ENCODE measurements at regions not wholly inside any gene's neighbourhood (a gene's known extent, or its start where the extent isn't known, plus 50 kb on each side); places are given as distances from the start of the nearest gene placed in this dataset.
"Not testable (repeated sequence)": the region's sequence is repeated elsewhere in the genome, so short reads cannot be mapped to it uniquely, and the experiment has no call there.

DNA sequence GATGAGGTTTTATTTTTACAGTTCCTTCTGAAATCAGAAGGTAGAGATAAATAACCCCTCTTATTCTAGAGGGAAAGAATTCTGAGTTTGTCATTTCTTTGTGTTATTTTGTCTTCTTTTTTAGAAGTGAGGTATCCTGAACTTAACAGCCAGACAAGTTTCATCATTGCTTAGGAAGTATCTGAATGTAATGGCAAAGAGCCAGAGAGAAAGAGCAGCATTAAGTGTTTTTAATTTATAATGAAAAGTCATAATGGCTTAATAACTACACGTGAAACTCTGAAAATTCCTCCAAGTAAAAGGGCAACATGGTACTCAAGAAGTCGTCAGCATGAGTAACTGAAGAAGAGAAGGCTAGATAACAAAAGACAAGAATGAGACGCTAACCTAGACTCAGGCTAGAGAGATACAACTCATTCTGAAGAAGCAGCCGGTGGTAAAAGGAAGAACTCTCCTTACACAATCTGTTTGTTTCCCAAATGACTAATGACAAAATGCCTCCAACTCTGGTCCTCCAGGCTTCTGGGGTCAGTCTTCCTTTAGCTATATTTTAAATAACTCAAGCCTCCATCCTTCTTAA, 116.2 kb upstream of the NECTIN3 start:
- DNase-seq (ENCODE audit: low read depth) = no peak

DNA sequence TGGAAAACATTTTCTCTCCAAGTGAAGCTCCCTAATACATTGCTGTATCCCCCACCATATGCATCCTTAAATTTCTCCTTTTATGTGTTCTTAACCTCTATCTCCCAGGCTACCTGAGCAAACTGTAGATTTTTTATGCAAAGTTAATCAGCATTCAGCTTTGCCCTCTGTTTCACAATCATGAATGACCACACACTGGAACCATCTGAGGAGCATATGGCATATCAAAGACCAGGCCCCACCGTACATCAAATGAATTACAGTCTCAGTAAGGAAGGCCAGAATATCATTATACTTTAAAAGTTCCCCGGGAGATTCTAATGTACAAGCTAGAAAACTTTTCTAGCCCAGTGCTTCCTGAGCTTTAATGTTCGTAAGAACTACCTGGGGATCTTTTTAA, 115.5 kb upstream of the NECTIN3 start:
- no peak for DNase-seq (ENCODE audit: low read depth)

DNA sequence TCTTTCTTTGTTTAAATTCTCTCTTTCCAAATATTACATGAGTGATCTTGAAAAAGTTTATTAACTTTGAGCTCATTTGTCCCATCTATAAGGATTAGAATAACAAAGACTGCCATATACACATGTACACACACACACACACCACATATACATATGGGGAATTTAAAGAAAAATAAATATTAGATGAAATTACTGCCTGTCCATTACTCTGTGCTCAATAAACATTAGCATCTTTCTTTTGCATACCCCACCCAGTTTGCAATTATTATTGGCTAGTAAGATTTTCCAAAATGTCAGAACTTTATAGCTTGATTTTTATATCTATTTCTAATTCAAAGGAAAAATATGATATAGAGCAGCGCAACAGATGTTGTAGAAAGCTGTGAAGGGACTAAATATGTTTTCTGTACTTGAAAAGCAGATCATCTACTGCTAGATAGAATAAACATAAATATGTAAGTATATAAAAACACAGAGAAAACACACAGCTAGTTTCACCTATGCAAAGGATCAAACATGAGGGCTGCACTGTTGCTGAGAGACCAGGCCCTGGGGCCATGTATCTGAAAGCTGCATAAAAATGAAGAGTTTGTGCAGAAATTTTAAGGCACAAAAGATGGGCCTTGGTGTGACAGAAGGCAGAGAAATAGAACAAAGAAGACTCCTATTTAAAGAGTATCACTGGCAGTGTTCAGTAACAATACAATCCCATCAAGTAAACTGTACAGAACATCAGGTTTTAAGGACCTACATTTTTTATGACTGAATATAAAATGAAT, 114.2 kb upstream of the NECTIN3 start:
- DNase-seq (ENCODE audit: low read depth) = no peak

DNA sequence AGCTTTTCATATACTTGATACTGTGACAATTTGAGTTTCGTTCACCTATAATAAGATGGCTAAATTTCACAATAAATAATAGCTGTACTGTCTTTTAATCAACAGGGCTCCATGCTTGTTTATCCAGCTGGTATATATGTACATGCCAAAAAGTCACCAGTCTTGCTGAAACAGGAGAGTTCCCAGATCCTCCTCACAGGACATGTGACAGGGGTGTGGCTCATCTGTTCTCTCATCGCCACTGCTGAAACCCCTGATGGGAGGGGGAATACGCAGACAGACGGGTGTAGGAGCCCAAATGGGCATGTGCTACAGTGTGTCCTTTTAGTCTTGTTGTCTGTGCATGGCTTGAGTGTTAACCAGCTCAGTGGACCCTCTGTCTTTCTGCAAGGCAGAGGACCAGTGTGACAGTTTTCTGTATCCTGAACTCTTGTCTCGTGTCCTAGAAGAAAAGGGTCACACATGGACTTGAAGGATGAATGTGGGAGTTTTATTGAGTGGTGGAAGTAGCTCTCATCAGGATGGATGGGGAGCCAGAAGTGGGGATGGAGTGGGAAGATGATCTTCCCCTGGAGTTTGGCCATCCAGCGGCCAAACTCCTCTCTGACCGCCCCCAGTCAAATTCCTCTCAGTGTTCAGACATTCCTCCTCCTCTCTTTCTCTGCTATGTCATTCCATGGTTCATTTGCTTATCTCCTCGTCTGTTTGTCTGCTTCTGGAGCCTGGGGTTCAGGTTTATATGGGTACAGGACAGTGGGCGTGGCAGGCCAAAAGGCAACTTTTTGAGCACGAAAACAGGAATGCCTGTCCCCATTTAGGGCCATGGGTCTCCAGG, 113.1 kb upstream of the NECTIN3 start:
- DNase-seq (ENCODE audit: low read depth) = no peak

DNA sequence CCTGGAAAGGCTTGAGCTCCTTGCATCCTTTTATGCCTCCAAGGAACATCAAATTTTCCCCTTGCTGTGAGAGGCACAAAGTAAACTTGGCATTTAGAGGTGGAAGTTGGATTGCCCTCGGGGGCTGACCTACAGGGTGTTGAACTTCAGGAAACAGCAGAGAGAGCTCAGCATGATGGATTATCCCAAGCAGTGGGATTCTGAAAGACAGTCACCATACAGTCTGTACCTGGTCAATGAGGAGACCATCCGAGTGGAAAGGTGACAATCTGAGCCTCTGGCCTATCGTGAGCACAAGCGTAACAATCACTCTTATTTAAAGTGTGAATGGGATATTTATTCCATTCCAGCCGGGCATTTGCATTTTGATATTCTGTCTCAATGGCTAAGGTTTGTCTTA, 105.6 kb upstream of the NECTIN3 start:
- no peak for DNase-seq (ENCODE audit: low read depth)

DNA sequence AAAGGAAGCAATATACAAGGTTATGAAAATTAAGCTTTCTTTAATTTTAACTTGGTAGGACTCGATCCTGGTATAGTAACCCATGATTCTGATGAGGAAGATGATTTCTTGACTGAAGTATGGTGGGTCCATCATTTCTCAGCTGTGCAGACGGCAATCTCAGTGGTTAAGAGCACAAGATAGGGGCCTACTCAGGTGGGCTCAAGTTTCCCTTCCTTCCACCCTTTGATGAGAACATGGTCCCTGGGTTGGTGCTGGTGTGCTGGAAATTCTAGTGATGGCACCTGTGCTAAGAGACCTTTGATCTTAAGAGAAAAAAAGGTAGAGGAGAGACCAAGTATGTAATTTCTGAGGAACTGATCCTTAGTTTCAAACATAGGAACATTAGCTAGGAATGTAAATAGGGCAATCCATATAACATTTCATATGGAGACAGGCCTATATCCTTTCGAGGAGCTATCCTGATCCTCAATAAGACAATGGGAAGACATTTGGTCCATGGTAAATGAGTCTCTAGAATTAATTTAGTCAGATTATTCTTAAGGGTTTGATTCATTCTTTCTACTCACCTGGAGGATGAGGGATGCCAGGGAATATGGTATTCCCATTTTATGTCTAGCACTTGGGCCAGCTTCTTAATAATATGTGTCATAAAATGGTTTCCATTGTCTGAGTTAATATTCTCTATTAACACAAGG, 104.5 kb upstream of the NECTIN3 start:
- DNase-seq (ENCODE audit: low read depth) = no peak

DNA sequence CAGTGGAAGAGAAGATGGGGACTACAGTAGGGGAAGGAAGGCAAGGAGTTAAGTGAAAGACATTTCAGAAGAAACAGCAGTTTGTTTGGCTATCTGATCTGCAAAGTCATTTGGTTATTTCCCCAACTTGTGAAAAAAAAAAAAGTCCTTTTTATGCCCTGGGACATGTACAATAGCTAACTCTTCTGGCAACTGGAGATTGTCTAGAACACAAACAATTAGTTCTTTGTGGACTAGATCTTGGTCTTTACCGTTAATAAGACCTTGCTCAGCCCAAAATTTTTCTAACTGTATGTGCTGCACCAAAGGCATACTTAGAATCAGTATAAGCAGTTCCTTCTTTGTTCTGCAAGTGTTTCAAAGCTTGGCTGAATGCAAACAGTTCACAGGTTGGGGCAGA, 103.5 kb upstream of the NECTIN3 start:
- DNase-seq (ENCODE audit: low read depth) = no peak

DNA sequence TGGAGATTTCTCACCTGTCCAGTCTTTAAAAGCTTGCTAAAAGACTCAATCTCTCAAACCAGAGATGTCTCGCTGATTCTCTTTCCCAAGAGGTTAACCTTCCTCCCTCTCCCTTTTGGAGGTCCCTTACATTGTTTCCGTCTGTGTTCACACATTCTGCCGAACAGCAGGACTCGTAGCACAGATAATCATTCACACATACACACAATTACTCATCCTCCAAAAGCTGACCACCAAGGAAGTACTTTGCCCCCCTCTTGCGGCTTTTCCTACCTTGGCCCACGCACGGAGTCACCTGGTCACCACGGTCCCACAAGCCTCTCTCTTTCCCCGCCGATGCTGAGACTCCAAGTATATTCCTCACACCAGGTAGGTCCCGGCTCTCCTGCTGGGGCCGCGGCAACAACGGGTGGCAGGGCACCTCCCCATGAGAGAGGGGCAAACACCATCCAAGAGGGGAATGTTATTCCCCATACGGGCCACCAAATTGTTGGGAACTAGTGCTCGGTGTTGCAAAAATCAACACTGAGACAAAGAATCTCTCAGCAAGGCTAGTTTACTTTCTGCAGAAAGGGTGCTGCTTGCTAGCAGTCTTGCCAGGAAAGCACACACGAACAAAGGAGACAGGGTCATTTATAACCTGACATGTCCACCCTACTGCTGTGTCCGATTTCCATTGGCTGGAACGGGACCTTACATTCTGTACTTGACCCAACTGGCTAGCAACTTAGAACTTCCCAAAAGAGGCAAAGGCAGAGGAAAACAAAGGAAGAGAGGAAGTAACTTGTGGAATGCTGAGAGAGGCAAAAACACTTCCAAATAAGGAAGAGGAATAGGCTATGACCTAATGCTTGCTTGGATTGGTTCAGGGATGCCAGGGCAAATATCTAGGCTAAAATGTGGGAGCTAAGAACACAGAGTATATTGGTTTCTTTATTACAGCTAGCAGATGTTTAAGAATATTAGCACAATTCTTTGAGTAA, 102.1 kb upstream of the NECTIN3 start:
- no peak for DNase-seq (ENCODE audit: low read depth)

DNA sequence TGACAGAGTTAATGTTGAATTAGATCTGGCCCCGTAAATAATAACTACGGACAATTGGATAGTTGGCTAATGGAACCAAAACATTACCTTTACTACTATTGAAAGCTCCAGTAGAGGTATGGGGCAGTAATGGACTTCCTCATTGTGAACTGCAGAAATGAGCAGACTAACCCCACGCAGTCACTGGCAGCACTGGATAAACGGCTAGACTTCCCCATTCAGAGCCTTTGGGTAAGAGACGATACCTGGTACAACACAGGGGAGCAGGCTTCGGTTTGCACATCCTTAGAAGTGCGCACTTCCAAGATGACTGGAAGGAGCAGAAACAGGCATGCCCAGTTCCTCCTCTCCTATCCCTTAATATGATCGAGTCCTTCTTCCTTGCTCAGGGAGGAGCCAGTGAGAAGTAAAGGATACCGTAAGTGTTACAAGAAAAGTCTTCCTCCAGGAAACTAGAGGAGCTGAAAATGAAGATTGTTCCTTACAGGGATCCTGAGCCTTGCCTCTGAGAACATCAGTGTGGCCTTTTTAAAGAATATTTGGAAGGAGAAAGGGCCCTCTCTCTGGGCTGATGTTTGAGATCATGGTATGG, 100.5 kb upstream of the NECTIN3 start:
- DNase-seq (ENCODE audit: low read depth) = no peak

DNA sequence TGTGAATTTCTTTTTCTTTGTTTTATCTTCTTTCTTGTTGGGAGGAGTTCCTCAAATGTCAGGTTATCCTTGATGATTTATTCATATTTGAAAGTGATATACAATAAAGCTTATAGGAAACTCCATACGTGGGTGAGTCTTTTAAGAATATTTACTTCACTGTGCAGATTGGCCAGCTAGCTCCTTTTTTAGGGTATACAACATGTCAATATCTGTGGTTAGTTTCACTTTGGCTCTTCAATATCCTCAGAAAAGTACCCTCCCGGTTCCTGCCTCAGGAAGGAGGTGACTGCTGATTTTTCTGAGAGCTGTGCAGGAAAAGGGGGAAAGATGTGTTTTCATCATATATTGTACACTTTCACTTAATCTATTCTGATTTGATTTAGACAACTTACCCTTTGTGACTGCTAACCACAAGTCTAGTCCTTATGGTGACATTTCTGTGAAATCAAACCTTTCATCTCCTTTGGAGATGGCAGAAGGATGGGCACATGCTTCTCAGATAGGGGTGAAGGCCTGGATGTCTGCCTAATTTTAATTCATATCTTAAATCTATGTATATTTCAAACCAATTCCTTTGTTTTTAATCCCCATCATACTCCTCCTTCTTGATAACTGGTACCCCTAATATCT, 98.2 kb upstream of the NECTIN3 start:
- no peak for DNase-seq (ENCODE audit: low read depth)

DNA sequence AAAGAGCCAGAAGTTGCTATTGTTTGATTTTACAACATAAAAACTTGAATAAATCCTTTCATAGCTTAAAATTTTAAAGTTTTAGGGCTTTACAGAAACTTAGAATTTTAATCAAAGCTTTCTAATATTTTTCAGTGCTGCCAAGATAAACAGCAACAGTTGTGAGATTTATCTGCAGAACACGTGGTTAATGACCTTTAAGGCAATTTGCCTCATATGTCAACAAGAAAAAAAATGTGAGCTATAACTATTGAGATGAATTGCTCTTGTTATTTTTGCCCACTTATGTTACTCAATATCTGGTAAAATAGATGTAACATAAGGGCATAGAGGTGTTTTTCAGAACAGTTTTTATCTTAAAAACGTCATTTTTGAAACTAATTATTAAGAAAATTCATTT, 96.7 kb upstream of the NECTIN3 start:
- no peak for DNase-seq (ENCODE audit: low read depth)

DNA sequence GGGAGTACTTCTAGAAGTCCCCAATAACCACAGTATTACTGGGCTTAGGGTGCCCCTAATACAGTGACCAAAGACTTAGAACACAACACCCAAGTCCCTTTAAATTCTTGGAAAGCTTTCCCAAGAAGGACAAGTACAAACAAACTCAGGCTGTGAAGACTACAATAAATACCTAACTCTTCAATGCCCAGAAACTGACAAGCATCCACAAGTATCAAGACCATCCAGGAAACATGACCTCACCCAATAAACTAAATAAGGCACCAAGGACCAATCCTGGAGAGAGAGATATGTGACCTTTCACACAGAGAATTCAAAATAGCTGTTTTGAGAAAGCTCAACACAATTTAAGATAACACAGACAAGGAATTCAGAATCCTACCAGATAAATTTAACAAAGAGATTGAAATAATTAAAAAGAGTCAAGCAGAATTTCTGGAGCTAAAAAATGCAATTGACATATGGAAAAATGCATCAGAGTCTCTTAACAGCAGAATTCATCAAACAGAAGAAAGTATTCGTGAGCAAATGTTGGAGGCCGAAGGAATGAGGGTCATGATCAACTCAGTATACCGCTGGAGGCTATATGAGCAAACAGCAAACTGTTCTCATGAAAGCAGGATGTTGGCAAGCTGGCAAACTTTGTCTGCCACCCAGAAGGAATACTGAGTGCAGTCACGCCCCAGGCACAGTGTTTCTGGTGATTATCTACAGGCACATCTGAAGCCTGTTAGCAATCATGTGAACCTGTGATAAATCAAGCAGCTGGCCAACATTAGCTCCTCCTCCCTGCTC, 87.0 kb upstream of the NECTIN3 start:
- DNase-seq (ENCODE audit: low read depth) = no peak

DNA sequence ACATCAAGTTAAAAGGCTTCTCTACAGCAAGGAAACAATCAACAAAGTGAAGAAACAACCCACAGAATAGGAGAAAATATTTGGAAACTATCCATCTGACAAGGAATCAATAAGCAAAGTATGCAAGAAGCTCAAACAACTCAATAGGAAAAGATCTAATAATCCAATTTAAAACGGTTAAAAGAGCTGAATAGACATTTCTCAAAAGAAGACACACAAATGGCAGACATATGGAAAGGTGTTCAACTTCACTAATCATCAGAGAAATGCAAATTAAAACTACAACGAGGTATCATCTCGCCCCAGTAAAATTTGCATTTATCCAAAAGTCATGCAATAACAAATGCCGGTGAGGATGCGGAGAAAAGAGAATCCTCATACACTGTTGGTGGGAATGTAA, 82.2 kb upstream of the NECTIN3 start:
- no peak for DNase-seq (ENCODE audit: low read depth)

DNA sequence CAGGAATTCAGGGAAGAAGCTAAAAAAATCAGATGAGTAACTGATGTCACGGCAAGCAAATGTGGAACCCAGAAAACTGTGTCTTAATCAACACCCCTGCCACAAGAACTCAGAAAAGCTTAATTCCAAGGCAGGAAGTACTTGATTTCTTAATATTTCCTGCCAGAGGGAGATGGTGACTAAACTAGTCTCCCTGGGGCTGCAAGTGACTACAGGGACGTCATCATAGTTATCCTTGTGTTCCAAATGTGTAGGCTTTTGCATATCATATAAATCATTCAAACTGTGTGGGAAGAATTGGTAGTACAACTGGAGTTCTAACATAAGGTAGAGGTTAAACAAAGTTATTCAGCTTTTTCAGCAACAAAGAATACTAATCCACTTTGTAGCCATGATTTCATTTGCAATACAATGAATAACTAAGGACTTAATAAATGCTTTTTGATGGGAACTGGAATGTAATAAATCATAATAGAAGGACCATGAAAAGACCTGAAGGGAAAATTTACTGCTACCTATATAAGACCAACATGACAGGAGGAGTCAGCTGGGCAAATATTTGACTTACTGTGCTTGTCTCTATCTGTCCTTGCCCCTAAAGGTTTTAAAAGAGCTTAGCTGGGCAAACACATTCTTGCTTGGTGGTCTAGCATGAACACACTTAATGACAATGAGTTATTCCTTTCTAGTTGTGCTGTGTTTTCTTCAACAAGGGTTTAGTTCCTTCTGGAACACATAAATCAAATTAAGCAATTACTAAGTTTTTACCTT, 76.0 kb upstream of the NECTIN3 start:
- DNase-seq (ENCODE audit: low read depth) = no peak

DNA sequence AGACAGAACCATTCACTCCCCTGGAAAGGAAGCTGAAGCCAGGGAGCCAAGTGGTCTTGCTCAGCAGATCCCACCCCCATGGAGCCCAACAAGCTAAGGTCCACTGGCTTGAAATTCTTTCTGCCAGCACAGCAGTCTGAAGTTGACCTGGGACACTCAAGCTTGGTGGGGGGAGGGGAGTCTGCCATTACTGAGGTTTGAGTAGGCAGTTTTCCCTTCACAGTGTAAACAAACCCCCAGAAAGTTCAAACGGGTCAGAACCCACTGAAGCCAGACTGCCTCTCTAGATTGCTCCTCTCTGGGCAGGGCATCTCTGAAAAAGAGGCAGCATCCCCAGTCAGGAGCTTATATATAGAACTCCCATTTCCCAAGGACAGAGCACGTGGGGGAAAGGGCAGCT, 72.8 kb upstream of the NECTIN3 start:
- DNase-seq (ENCODE audit: low read depth) = not testable (repeated sequence)

DNA sequence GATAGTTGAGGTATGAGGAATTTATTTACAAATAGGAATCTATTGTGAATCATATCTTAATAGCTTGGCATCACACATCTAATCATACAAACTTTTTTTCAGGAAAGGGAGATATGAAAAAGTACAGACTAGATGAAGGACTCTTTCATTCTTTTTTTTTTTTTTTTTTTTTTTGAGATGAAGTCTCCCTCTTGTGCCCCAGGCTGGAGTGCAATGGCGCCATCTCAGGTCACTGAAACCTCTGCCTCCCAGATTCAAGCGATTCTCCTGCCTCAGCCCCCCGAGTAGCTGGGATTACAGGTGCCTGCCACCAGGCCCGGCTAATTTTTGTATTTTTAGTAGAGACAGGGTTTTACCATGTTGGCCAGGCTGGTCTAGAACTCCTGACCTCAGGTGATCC, 65.1 kb upstream of the NECTIN3 start:
- not testable (repeated sequence) for DNase-seq (ENCODE audit: low read depth)

DNA sequence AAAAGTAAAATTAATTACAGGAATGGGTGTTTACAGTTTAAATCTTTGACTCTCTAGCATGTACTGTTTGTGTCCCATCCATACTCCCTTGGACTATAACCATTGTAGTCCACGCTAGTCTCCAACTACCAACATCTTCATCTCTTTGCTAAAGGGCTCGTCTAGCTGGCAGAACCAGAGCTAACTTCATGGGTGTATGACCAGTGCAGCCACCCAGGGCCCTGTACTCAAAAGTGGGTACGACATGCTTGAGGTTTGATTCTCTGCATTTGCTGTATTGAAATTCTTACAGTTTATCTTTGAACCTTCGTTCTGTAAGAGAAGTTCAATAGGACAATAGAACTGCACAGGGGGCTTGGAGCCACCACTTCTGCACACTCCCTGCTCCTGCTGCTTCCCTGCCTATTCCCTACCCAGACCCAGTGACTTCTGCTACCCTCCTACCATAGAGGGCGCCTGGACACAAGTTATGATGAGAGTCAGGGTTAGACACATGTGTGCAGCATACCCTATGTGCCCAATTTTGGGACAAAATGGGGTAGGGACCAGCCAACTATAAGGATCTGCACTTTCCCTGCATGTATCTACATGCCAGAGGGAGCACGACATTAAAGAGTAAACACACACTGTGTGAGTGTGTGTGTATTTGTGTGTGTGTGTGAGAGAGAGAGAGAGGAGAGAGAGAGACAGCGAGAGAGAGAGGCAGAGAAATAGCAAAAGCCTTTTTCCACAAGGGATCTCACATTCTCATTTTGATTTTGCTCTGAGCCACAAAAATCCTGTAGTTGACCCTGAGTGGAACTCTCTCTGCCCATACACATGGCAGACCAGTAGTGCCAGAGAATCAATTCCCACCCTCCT, 59.0 kb upstream of the NECTIN3 start:
- DNase-seq (ENCODE audit: low read depth) = no peak
